ENCODE measurements at regions not wholly inside any gene's neighbourhood (a gene's known extent, or its start where the extent isn't known, plus 50 kb on each side); places are given as distances from the start of the nearest gene placed in this dataset.

- no peak for DNase-seq
Observed at GRCh38 chr10:43754569-43755260, 106.0 kb upstream of the ZNF32 start.

- DNase-seq, result no peak
Observed at GRCh38 chr10:43753397-43754061, 104.8 kb upstream of the ZNF32 start.

- no peak for DNase-seq
Observed at GRCh38 chr10:43752682-43753081, 104.0 kb upstream of the ZNF32 start.

GRCh38 chr10:43751646-43752045, 103.0 kb upstream of the ZNF32 start:
- no peak for DNase-seq

GRCh38 chr10:43749940-43750552, 101.4 kb upstream of the ZNF32 start:
- DNase-seq, result no peak

- no peak for DNase-seq
Observed at GRCh38 chr10:43749145-43749576, 100.5 kb upstream of the ZNF32 start.

- DNase-seq, result no peak
Observed at GRCh38 chr10:43748560-43748959, 99.9 kb upstream of the ZNF32 start.

GRCh38 chr10:43746906-43747305, 98.2 kb upstream of the ZNF32 start:
- DNase-seq, result no peak

GRCh38 chr10:43739161-43739560, 90.5 kb upstream of the ZNF32 start:
- DNase-seq, result no peak

GRCh38 chr10:43737003-43737402, 88.3 kb upstream of the ZNF32 start:
- no peak for DNase-seq

- DNase-seq, result no peak
Observed at GRCh38 chr10:43735907-43736306, 87.2 kb upstream of the ZNF32 start.

- no peak for DNase-seq
Observed at GRCh38 chr10:43734716-43735115, 86.0 kb upstream of the ZNF32 start.

GRCh38 chr10:43731486-43731885, 82.8 kb upstream of the ZNF32 start:
- DNase-seq, result no peak

GRCh38 chr10:43728425-43728824, 79.7 kb upstream of the ZNF32 start:
- DNase-seq, result no peak

GRCh38 chr10:43727935-43728334, 79.3 kb upstream of the ZNF32 start:
- no peak for DNase-seq

GRCh38 chr10:43715334-43715733, 66.7 kb upstream of the ZNF32 start:
- no peak for DNase-seq

GRCh38 chr10:43712821-43713584, 64.3 kb upstream of the ZNF32 start:
- no peak for DNase-seq

- DNase-seq, result no peak
Observed at GRCh38 chr10:43710772-43711471, 62.2 kb upstream of the ZNF32 start.

- DNase-seq, result no peak
Observed at GRCh38 chr10:43708262-43708661, 59.6 kb upstream of the ZNF32 start.

- no peak for DNase-seq
Observed at GRCh38 chr10:43707770-43708169, 59.1 kb upstream of the ZNF32 start.

- no peak for DNase-seq
Observed at GRCh38 chr10:43706166-43706565, 57.5 kb upstream of the ZNF32 start.

GRCh38 chr10:43703286-43703685, 54.6 kb upstream of the ZNF32 start:
- DNase-seq, result no peak

- no peak for DNase-seq
Observed at GRCh38 chr10:43702936-43703281, 54.2 kb upstream of the ZNF32 start.

Data from activated effector memory CD4-positive, alpha-beta T cell treated with Interleukin-2 at 50 U/mL for 16 hours (primary cell).